HFF-Myc (cell line): ENCODE measurements at regions not wholly inside any gene's neighbourhood (a gene's known extent, or its start where the extent isn't known, plus 50 kb on each side); places are given as distances from the start of the nearest gene placed in this dataset.

ENCODE experiments used
- DNase-seq: peaks from one replicate; pipeline ENCODE4 v3.0.0-alpha.2; 2011; ENCODE audit warnings: low read depth; ENCODE audit errors: extremely low read depth
- H3K4me3 ChIP-seq: replicated peaks from 2 replicates; pipeline ENCODE4 v1.5.1; 2011; ENCODE audit warnings: low read depth, mild to moderate bottlenecking, control low read depth, low read length
- TF ChIP-seq, protein P1 (sequence below): IDR thresholded peaks from 2 replicates; pipeline ENCODE4 v1.5.1; 2012; ENCODE audit warnings: mild to moderate bottlenecking, low read depth, low read length, control low read depth; ENCODE audit errors: missing control alignments

DNA sequence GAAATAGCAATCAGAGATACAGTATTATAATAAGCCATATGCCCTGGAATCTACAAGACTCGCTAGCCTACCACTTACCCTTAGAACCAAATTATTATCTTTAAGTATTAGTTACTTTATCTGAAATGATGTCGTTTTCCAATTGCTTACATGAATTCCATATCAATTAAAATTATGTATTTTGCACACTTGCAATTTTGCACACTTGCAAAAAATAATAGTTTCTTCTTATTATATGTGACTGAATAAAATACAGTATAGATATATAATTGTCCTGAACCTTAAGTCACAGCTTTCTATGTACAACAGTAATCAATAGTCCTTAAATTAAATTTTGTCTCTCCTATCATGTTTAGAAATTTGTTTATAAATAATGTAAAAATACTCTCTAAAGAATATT, 2095.1 kb downstream of the NCAM2 start:
- TF ChIP-seq, protein P1, sequence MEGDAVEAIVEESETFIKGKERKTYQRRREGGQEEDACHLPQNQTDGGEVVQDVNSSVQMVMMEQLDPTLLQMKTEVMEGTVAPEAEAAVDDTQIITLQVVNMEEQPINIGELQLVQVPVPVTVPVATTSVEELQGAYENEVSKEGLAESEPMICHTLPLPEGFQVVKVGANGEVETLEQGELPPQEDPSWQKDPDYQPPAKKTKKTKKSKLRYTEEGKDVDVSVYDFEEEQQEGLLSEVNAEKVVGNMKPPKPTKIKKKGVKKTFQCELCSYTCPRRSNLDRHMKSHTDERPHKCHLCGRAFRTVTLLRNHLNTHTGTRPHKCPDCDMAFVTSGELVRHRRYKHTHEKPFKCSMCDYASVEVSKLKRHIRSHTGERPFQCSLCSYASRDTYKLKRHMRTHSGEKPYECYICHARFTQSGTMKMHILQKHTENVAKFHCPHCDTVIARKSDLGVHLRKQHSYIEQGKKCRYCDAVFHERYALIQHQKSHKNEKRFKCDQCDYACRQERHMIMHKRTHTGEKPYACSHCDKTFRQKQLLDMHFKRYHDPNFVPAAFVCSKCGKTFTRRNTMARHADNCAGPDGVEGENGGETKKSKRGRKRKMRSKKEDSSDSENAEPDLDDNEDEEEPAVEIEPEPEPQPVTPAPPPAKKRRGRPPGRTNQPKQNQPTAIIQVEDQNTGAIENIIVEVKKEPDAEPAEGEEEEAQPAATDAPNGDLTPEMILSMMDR = no peak
- no peak overlapping the region for H3K4me3 ChIP-seq
- DNase-seq = no peak

DNA sequence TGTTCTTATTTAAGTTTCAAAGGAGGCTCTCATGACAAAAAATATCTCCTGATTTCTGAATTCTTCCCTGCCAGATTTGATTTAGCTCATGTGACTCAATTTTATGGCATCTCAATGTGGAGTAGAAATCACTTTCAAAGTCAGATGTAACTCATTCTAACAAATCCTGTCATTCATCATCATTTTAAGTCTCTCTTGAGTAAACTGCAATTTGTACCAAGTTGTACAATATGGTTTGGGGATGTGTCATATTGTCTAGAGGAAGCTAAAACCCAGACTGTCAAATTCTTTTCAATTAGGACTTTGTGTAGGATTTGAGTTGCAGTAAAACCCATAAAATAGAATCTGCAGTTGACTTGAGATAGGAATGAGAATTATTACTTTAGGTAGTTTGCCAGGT, 2101.0 kb downstream of the NCAM2 start:
- no peak for DNase-seq
- TF ChIP-seq, protein P1 = no peak
- H3K4me3 ChIP-seq = no peak overlapping the region

DNA sequence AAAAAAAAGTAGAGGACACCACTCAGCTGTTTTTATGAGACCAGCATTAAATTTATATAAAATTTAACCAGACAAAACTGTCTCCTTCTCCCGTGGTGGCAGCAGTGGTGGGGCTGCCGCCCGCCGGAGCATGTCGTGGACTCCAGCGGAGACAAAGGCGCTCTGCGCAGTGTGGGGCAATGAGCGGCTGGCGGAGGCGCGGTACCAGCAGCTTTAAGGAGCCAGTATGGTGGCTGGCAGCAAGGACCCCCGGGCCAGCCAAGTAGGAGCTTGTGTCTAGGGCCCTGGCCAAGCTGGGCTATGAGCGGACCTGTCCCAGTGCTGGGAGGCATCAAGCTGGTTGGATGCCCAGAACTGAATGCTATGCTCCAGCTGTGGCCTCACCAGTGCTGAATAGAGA, 2102.9 kb downstream of the NCAM2 start:
- TF ChIP-seq, protein P1 = no peak
- no peak for DNase-seq
- H3K4me3 ChIP-seq = no peak overlapping the region

DNA sequence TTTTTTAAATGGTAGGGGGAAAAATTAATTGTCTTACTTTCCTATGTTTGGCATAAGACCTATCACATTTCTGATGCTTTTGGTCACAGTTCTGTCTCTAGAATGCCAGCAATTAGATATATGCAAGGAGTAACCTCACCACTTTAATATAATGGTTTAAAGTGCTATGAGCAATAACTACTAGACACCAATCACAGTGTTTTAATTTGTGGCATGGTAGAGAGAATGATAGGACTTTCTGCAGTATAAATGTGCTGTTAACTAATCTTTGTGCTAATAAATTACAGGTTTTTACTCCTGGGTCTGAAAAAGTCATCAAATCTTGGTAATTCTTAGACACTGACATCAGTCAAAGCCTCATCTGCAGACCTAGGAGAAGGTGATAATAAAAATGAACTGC, 2110.3 kb downstream of the NCAM2 start:
- no peak for DNase-seq
- TF ChIP-seq, protein P1 = no peak
- H3K4me3 ChIP-seq = no peak overlapping the region

DNA sequence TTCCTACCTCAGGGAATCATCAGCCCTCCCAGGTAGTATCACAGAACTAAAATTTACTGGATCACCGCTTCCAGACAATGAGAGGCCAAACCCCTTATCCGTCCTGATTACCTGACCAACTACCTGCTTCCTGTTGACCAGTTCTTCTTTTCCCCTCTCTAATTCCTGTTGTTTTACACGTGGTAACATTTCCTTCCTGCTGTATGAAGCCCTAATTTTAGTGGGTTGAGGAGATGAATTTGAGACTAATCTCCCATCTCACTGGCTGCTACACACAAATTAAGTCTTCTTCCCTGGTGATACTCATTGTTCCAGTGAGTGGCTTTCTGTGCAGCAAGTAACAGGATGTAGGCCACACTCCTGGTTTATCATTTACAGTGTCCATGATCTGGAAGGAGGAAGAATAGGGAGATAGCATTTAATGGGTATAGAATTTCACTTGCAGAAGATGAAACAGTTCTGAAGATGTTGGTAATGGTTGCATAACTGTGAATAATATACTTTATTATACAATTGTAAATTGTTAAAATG, 2112.9 kb downstream of the NCAM2 start:
- no peak for DNase-seq
- no peak overlapping the region for H3K4me3 ChIP-seq
- TF ChIP-seq, protein P1 = no peak

DNA sequence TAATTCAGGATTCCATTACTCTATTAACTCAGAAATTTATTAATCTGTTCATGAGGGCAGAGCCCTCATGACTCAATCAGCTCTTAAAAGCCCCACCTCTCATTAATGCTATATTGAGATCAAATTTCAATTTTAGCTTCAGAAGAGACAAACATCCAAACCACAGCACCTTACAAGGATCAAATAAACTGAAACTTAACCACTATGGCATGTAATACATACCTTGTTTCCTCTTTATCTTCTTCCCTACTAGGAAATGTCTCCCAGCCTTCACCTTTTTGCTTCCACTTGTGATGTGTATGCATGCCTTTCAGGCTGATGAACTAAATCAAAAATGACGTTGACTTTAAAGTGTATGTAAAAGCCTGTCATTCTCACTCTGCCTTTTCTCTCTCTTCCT, 2121.3 kb downstream of the NCAM2 start:
- DNase-seq = no peak
- H3K4me3 ChIP-seq = no peak overlapping the region
- TF ChIP-seq, protein P1 = no peak

DNA sequence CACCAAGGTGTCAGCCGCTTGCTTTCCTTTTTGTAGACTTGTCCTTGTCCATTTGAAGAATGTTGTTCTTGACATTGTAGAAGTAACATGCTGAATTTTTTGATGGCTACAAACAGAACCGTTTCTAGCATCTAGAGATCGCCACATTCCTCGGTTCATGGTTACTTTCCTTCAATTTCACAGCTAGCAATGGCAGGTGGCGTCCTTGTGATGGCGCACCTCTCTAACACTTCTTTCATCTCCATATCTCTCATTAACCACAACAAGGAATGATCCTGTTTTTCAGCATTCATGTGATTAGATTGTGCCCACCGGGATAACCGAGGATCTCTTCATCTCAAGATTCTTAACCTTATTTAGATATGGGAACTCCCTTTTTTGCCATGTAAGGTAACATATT, 2129.8 kb downstream of the NCAM2 start:
- TF ChIP-seq, protein P1 = no peak
- H3K4me3 ChIP-seq = no peak overlapping the region
- DNase-seq = no peak
